ENCODE measurements at regions not wholly inside any gene's neighbourhood (a gene's known extent, or its start where the extent isn't known, plus 50 kb on each side); places are given as distances from the start of the nearest gene placed in this dataset.

GRCh38 chr15:93162560-93162959 lies 73.5 kb upstream of the RGMA start:
- Histone ChIP-seq H3K4me2 (ENCODE audit: control insufficient read depth, insufficient read depth) (no peak overlapping the region), H3K36me3 (ENCODE audit: control insufficient read depth in 2 of 2, insufficient read depth in 2 of 2, low read length in 1 of 2) (no peaks in the 10 kb centered on the region), H3K4me3 (no peak overlapping the region), H3K4me1 (ENCODE audit: control insufficient read depth, insufficient read depth, low read length) (no peaks in the 10 kb centered on the region), H3K27me3 (replicated peaks in 1 of 2; ENCODE audit: control insufficient read depth in 2 of 2, insufficient read depth in 2 of 2, low read length in 1 of 2) (peaks cover 0 to 3% of the 10 kb centered on the region in 2 experiments; a peak in 2 of 4 replicates), H4K20me1 (ENCODE audit: control insufficient read depth, insufficient read depth) (no peaks in the 10 kb centered on the region), H2AFZ (ENCODE audit: control insufficient read depth, low read depth, low read length) (no peak overlapping the region), H3K27ac (ENCODE audit: control insufficient read depth, insufficient read depth) (no peak overlapping the region), H3K9ac (ENCODE audit: control insufficient read depth, insufficient read depth, low read length) (no peak overlapping the region), H3K9me3 (replicated peaks; ENCODE audit: control insufficient read depth, insufficient read depth, low read length) (no peaks in the 10 kb centered on the region), H3K79me2 (ENCODE audit: control insufficient read depth, insufficient read depth, low read length) (no peaks in the 10 kb centered on the region)
- 21% methylated on average over 5 of the region's 5 CpGs for WGBS (ENCODE audit: insufficient coverage, insufficient replicate concordance, low lambda C conversion rate, missing lambda C conversion rate)
- DNase-seq (ENCODE audit: low read depth, low spot score) (no peak), ATAC-seq (no peak), FAIRE-seq (no peak)
- SMC1A ChIA-PET (ENCODE audit: uncharacterized antibody, unreplicated experiment): interaction anchor here (0.6 kb wide), 1 partner anchor 590 kb away, joined by 3 read pairs; no protein-coding TSS in a partner anchor
- RAD21 ChIA-PET (ENCODE audit: unreplicated experiment): no interaction called here
- TF ChIP-seq, protein P1, sequence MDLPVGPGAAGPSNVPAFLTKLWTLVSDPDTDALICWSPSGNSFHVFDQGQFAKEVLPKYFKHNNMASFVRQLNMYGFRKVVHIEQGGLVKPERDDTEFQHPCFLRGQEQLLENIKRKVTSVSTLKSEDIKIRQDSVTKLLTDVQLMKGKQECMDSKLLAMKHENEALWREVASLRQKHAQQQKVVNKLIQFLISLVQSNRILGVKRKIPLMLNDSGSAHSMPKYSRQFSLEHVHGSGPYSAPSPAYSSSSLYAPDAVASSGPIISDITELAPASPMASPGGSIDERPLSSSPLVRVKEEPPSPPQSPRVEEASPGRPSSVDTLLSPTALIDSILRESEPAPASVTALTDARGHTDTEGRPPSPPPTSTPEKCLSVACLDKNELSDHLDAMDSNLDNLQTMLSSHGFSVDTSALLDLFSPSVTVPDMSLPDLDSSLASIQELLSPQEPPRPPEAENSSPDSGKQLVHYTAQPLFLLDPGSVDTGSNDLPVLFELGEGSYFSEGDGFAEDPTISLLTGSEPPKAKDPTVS (IDR thresholded peaks at IDR 0.05; ENCODE audit: low read depth, low read length): no peak
- TF ChIP-seq TARDBP (IDR thresholded peaks at IDR 0.05; ENCODE audit: borderline replicate concordance): no peak
- no peak for TF ChIP-seq ASH2L (IDR thresholded peaks at IDR 0.05; ENCODE audit: borderline replicate concordance, low read depth)
- TF ChIP-seq CREB1 (IDR thresholded peaks at IDR 0.05; ENCODE audit: low read depth): no peak
- TF ChIP-seq, protein P2, sequence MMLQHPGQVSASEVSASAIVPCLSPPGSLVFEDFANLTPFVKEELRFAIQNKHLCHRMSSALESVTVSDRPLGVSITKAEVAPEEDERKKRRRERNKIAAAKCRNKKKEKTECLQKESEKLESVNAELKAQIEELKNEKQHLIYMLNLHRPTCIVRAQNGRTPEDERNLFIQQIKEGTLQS (IDR thresholded peaks at IDR 0.05; ENCODE audit: borderline replicate concordance, extremely low read depth, low read depth, low read length): no peak
- TF ChIP-seq, protein P3, sequence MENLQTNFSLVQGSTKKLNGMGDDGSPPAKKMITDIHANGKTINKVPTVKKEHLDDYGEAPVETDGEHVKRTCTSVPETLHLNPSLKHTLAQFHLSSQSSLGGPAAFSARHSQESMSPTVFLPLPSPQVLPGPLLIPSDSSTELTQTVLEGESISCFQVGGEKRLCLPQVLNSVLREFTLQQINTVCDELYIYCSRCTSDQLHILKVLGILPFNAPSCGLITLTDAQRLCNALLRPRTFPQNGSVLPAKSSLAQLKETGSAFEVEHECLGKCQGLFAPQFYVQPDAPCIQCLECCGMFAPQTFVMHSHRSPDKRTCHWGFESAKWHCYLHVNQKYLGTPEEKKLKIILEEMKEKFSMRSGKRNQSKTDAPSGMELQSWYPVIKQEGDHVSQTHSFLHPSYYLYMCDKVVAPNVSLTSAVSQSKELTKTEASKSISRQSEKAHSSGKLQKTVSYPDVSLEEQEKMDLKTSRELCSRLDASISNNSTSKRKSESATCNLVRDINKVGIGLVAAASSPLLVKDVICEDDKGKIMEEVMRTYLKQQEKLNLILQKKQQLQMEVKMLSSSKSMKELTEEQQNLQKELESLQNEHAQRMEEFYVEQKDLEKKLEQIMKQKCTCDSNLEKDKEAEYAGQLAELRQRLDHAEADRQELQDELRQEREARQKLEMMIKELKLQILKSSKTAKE (IDR thresholded peaks at IDR 0.05; ENCODE audit: low read depth, poor library complexity, severe bottlenecking): no peak
- TF ChIP-seq SMAD5 (IDR thresholded peaks at IDR 0.05; ENCODE audit: low read depth): no peak
- TF ChIP-seq, protein P4, sequence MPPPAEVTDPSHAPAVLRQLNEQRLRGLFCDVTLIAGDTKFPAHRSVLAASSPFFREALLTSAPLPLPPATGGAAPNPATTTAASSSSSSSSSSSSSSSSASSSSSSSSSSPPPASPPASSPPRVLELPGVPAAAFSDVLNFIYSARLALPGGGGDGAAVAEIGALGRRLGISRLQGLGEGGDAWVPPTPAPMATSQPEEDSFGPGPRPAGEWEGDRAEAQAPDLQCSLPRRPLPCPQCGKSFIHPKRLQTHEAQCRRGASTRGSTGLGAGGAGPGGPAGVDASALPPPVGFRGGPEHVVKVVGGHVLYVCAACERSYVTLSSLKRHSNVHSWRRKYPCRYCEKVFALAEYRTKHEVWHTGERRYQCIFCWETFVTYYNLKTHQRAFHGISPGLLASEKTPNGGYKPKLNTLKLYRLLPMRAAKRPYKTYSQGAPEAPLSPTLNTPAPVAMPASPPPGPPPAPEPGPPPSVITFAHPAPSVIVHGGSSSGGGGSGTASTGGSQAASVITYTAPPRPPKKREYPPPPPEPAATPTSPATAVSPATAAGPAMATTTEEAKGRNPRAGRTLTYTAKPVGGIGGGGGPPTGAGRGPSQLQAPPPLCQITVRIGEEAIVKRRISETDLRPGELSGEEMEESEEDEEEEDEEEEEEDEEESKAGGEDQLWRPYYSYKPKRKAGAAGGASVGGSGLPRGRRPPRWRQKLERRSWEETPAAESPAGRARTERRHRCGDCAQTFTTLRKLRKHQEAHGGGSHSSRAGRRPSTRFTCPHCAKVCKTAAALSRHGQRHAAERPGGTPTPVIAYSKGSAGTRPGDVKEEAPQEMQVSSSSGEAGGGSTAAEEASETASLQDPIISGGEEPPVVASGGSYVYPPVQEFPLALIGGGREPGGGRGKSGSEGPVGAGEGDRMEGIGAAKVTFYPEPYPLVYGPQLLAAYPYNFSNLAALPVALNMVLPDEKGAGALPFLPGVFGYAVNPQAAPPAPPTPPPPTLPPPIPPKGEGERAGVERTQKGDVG (CRISPR knock-in tag; IDR thresholded peaks at IDR 0.05): no peak
- TF ChIP-seq, protein P5, sequence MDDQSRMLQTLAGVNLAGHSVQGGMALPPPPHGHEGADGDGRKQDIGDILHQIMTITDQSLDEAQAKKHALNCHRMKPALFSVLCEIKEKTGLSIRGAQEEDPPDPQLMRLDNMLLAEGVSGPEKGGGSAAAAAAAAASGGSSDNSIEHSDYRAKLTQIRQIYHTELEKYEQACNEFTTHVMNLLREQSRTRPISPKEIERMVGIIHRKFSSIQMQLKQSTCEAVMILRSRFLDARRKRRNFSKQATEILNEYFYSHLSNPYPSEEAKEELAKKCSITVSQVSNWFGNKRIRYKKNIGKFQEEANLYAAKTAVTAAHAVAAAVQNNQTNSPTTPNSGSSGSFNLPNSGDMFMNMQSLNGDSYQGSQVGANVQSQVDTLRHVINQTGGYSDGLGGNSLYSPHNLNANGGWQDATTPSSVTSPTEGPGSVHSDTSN (IDR thresholded peaks at IDR 0.05; ENCODE audit: insufficient replicate concordance, low read depth, low read length): no peak
- no peak for TF ChIP-seq EED (IDR thresholded peaks at IDR 0.05; ENCODE audit: low read depth)
- TF ChIP-seq ZBED1 (IDR thresholded peaks at IDR 0.05; ENCODE audit: borderline replicate concordance): no peak
- TF ChIP-seq WRNIP1 (IDR thresholded peaks at IDR 0.05; ENCODE audit: borderline replicate concordance, low read depth, low read length): no peak
- TF ChIP-seq RBBP5 (conservative IDR thresholded peaks at IDR 0.05): no peak
- no TSS peak for BruUV-seq (replicated peaks)
- in situ Hi-C loops (cut with MboI): no loop called here
- POLR2A ChIA-PET: no interaction called here
- intact Hi-C loops (cut with micrococcal nuclease; ENCODE audit: unreplicated experiment): no loop called here
- CTCF ChIA-PET: no interaction called here

All from GM12878 (cell line).